Left ventricle myocardium inferior (tissue), 1 donor: ENCODE measurements at regions not wholly inside any gene's neighbourhood (a gene's known extent, or its start where the extent isn't known, plus 50 kb on each side); places are given as distances from the start of the nearest gene placed in this dataset.

Experiments used
- DNase-seq: peaks from one replicate; pipeline ENCODE4 v3.0.0-alpha.2; 2020
- H3K27ac ChIP-seq: fragments of 200-600 bp; replicated peaks from 2 replicates; pipeline ENCODE4 v1.8.0; 2021
- H3K27me3 ChIP-seq: fragments of 200-600 bp; 2 replicates; pipeline ENCODE4 v1.8.0; 2021; ENCODE audit warnings: low read depth
- H3K36me3 ChIP-seq: fragments of 200-600 bp; 2 replicates; pipeline ENCODE4 v1.8.0; 2021
- H3K4me1 ChIP-seq: fragments of 200-600 bp; 2 replicates; pipeline ENCODE4 v1.8.0; 2021
- H3K4me3 ChIP-seq: fragments of 200-600 bp; 2 replicates; pipeline ENCODE4 v1.8.0; 2021; ENCODE audit warnings: mild to moderate bottlenecking, moderate library complexity
- H3K9me3 ChIP-seq: fragments of 200-600 bp; replicated peaks from 2 replicates; pipeline ENCODE4 v1.8.0; 2021
- CTCF ChIP-seq: fragments of 200-600 bp; IDR thresholded peaks from 2 replicates; pipeline ENCODE4 v1.8.0; 2021; ENCODE audit warnings: antibody characterized with exemption, mild to moderate bottlenecking, borderline replicate concordance
- intact Hi-C: fragments of 100-400 bp; cut with micrococcal nuclease; formaldehyde crosslinking; loops from one replicate; pipeline ENCODE4 v1.11.0; 2022
- donor health status: DM: no; HTN: yes; CAD: no; lungs with severe emphysema.

DNA sequence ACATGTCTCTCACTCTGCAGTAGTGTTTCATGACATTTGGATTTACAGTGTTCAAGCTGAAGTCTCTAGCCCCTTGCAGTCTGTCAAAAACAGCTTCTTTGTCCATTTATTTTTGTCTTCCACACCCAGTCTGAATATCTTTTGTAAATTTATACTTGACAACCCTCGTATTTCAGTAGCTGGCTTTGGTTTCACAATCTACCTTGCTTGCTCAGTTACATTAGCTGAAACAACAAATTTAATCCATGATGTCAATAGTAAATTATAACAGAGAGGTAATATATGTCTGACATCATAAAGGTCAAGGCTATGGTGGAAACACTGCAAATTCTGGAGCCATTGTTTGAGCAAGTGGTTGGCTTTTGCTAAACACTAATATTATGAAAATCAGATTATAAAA, 328.7 kb downstream of the MTX2 start:
- no peak for TF ChIP-seq CTCF
- intact Hi-C loops, result no loop called here
- H3K4me3 ChIP-seq, result no peak overlapping the region

DNA sequence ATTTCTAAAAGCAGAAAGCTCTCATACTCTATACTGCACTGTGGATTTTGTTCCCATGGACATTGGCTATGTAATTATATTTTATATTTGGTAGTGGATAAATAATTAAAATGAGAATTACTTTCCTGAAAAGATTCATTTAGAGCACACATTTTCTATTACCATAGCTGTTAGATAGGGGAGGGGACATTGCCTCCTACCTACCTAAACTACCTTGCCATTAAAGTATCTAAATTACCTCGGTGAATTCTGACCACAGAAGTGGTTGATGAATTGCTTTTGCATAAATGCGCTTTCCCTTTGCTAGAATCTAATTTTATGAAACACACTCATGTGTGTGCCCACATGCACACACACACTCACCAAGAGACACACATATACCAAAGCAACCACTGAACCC, 329.1 kb downstream of the MTX2 start:
- Histone ChIP-seq H3K9me3 (no peaks in the 10 kb centered on the region), H3K4me3 (no peak overlapping the region), H3K27ac (no peak overlapping the region), H3K4me1 (no peaks in the 10 kb centered on the region), H3K27me3 (peaks cover 8% of the 10 kb centered on the region), H3K36me3 (no peaks in the 10 kb centered on the region)
- intact Hi-C loops, result no loop called here
- TF ChIP-seq CTCF, result no peak
- DNase-seq, result no peak

More for the DNA sequence above, 328.7 kb downstream of the MTX2 start:
- no peaks in the 10 kb centered on the region for H3K36me3 ChIP-seq
- H3K4me1 ChIP-seq, result no peaks in the 10 kb centered on the region
- H3K27ac ChIP-seq, result no peak overlapping the region
- H3K27me3 ChIP-seq, result peaks cover 8% of the 10 kb centered on the region
- H3K9me3 ChIP-seq, result no peaks in the 10 kb centered on the region
- DNase-seq, result no peak

GRCh38 chr2:176599796-176600485, 330.7 kb downstream of the MTX2 start:
- H3K27me3 ChIP-seq, result peaks cover 16% of the 10 kb centered on the region
- no peak for DNase-seq
- H3K36me3 ChIP-seq, result no peaks in the 10 kb centered on the region
- H3K4me3 ChIP-seq, result no peak overlapping the region
- no peak for TF ChIP-seq CTCF
- H3K27ac ChIP-seq, result no peak overlapping the region
- no peaks in the 10 kb centered on the region for H3K4me1 ChIP-seq
- H3K9me3 ChIP-seq, result no peaks in the 10 kb centered on the region
- intact Hi-C loops, result no loop called here

DNA sequence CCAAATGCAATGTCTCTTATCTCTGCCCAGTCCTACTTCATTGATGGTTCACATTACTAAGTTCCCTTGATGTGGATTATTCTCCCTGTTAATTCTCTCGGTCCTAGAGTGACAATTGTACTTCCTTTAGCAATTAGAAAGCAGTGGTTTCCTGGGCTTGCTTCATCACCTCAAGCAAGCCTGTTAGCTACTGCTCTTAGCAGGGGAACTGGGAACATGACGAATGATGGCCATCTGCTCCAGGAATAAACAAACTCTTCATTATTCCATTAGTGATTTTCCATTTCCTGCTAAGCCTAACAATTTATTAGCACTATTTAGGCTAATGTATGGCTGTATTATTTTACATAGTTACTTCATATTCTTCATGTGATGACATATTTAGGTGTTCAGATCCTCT, 331.8 kb downstream of the MTX2 start:
- no peak for TF ChIP-seq CTCF
- intact Hi-C loops, result no loop called here
- Histone ChIP-seq H3K36me3 (no peaks in the 10 kb centered on the region), H3K27ac (no peak overlapping the region), H3K27me3 (peaks cover 16% of the 10 kb centered on the region), H3K4me1 (no peaks in the 10 kb centered on the region), H3K9me3 (no peaks in the 10 kb centered on the region), H3K4me3 (no peak overlapping the region)
- DNase-seq, result no peak

DNA sequence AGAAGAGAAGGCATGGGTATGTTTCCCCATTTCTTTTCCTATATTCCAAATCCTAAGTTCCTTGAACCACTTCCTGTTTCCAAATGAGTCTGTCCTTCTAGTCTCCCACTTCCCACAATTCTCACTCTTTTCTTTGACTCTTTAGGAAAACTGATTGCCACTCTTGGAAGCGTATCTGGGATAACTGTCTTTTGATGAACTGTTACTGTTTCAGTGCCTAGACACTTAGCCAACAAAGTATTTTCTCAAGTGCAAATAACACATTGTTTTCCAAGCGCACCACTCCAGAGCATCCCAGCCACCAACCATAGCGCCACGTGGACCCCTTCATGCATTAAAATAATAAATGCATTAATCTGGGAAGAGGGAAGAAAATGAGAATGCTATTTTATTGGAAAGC, 342.8 kb downstream of the MTX2 start:
- intact Hi-C loops, result no loop called here
- H3K9me3 ChIP-seq, result no peaks in the 10 kb centered on the region
- no peaks in the 10 kb centered on the region for H3K36me3 ChIP-seq
- DNase-seq, result no peak
- H3K4me3 ChIP-seq, result no peak overlapping the region
- TF ChIP-seq CTCF, result no peak
- no peak overlapping the region for H3K27ac ChIP-seq
- peaks cover 5% of the 10 kb centered on the region for H3K27me3 ChIP-seq
- H3K4me1 ChIP-seq, result peaks cover 21% of the 10 kb centered on the region
